Left renal cortex interstitium (tissue), 4 donors: ENCODE measurements at regions not wholly inside any gene's neighbourhood (a gene's known extent, or its start where the extent isn't known, plus 50 kb on each side); places are given as distances from the start of the nearest gene placed in this dataset.

Experiments
- DNase-seq, 4 donors: peaks; one replicate each; pipeline ENCODE4 v3.0.0-alpha.2; 2013; ENCODE audit warnings: low read depth in 4 of 4, low spot score in 2 of 4, missing footprints in 1 of 4

DNA sequence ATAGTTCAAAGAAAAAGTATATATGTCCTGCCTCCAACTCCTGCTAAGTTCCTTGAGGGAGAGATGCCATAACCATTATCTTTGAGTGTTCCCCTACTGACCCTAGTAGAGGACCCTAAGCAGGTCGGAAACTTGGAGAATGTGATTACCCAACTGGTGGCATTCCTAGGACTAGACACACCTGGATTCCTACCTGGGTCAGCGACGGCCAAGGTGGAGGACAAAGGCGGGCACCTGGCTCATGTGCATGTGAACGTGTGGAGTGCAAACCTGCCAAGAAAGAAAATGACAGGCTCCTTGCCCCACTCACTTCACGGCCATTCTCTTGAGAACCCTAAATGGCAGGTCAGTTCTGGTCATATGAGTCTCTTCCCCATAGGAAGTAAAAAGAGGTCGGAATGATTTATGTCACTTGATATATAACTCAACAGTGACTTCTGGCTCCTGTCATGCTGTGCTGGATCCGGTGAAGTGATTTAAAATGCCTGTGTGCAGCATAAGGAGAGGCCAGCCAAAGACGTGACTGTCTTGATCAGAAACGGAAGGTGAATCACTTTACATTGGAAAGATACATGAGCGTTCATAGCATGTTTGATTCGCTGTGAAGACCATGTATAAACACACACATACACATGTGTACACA, 371.6 kb downstream of the EIPR1 start:
- DNase-seq: no peak

DNA sequence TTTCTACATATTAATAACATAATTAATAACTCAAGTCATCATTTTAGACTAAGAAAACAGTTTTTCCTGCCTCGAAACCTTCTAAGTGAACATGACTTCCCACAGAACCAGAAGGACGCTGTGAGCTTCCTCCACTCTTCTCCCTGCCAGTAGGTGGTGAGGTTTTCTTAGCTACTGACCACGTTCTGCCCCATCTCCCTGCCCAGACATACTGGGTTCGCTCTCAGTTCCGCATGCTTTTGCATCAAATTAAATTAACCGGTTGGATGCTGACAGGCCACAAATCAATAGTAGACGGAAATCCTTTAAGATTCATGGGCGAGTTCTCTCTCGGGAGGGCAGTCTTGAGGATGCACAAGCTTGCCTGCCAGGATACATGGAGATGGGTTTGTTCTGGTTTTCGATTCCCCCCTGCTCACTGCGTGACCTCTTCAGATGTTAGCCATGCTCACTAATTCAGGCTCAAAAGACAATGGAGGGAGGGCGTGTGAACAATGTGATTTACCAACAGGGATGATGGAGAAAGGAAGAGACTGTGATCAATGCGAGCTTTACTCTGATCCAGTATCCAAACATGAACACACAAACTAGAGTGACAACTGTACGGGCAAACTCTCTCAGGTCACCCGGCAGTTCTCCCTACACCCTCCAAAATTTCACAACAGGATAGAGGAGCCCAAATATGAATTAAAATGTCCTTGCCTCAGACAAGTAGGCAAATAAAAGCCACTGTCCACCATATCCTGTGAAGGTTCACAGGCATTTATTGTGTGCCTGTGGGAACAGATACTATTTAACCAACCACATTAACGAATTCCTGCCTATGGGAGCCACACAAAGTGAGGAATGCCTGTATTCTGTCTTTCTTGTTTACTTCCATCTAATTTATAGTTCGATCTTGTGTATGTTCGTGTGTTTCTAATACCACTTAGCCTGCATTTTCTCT, 375.7 kb downstream of the EIPR1 start:
- peak in 3 of 4 donors; percentile 6 to 40 (median 11) for DNase-seq

DNA sequence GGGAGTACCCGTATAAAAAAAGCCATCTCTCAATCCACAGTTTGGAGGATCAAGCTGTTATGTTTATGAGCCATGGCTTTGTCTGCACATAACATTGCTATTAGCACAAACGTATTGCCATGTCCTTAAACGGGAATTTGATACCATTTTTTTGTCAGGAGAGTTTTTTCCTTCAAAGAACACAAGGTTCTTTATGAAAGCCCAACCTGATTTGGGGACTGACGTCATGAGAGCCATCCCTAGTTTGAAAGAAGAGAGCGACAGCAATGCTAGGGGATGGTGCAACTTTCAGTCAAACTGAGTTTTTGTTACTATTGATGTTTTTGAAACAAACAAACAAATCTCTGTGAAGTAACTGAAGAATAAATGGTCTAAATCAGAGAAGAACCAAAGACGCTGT, 376.6 kb downstream of the EIPR1 start:
- DNase-seq: no peak

DNA sequence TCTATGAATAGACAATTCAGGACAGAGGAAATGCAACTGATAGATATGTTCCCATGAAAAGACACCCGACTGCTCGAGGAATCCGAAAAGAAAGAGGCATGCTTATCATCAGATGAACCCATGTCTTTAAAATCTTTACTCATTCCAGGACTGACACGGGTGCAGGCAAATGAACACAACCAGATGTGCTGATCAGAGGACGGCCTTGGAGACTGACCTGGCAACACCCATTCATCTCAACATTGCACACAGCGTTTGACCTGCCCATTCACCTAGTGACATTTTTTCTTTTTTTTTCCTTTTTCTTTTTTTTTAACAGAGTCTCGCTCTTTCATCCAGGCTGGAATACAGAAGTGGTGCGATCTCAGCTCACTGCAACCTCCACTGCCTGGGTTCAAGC, 377.5 kb downstream of the EIPR1 start:
- DNase-seq: no peak

DNA sequence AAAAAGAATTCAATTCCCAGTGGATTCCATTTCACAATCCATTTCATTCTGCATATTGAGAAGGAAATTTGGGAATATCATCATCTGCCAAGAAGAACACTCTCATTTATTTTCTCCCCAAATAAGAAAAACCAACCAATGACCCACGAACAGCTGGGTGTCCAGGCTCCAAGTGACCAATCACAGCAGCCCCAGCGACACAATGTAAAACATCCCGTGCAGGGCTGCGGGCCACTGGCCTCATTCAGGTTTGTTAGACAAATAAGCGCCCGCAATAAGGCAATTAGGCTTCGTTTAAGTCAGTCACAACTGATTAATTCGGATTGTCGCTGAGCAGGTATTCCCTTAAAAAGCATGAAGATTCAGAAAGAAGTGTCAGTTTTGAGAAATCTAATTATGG, 378.6 kb downstream of the EIPR1 start:
- DNase-seq: no peak

DNA sequence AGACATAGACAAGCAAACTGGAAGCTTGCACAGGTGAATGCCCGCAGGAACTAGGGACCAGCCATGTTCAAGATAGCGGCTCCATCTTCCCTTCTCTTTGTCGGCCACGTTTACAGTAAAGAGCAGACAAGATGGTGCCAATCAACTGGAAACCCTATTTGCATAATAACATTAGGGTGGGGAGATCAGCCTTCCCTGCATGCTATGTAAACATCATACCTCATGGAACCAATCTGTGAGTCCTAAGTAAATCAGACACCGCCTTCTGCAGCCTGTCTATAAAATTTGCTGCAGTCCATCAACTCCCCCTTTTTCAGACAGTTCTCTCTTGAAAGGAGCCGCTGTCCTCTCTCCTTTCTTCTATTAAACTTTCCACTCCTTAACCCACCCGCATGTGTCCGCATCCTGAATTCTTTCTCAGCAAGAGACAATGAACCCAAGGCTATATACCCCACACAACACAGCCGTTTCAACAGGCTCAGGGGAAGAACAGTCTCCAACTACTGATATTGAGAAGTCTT, 384.4 kb downstream of the EIPR1 start:
- DNase-seq: no peak

DNA sequence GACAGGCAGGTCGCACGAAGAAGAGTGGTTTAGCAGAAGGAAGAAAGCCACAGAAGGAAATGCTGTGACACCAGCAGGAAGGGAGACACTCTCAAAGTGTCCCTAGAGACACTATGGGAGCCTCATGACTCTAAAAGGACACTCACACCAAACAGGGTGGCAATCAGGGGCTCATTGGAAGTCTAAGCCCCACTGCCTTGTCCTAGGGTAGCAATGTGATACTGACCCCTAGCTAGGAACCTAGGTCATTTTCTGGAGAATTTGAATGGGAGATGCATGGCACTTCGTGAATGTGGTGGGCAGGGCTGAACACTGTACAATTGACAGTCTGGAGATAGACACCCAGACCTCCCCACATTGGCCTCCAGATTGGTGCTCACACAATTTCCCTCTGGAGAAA, 385.0 kb downstream of the EIPR1 start:
- no peak for DNase-seq

DNA sequence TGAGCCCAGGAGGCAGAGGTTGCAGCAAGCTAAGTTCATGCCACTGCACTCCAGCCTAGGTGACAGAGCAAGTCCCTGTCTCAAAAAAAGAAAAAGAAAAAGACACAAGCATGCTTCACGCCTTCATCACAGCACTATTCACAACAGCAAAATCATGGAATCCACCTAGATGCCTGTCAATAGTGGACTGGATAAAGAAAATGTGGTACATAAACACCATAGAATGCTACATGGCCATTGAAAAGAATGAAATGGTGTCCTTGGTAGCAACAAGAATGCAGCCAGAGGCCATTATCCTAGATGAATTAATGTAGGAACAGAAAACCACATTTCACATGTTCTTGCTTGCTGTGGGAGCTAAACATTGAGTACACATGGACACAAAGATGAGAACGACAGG, 392.6 kb downstream of the EIPR1 start:
- no peak for DNase-seq

DNA sequence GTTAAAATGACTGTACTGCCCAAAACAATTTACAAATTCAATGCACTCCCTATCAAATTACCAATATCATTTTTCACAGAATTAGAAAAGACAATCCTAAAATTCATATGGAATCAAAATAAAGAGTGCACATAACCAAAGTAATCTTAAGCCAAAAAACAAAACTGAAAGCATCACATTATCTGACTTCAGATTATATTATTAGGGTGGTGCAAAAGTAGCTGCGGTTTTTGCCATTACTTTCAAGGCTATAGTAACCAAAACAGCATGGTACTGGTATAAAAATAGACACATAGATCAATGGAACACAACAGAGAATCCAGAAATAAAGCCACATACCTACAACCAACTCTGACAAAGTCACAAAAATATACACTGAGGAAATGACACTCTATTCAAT, 396.6 kb downstream of the EIPR1 start:
- DNase-seq: no peak

DNA sequence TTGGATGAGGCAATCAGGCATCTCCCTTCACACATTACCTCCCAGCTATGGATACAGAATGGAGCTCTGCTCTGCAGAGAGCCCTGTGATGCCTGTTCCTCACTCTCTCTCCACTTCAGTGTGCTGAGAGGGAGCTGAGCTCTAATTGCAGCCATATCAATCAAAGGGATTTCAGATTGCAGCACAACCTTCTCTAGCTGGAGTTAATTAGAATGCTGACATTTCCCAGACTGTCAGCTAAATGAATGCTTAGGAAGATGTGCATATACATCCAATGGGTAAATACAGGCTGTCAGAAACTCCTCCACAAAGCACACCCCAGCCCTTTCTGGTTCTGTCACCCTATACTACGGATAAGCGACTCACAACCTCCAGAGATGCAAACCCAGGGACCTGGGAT, 402.6 kb downstream of the EIPR1 start:
- DNase-seq: no peak

DNA sequence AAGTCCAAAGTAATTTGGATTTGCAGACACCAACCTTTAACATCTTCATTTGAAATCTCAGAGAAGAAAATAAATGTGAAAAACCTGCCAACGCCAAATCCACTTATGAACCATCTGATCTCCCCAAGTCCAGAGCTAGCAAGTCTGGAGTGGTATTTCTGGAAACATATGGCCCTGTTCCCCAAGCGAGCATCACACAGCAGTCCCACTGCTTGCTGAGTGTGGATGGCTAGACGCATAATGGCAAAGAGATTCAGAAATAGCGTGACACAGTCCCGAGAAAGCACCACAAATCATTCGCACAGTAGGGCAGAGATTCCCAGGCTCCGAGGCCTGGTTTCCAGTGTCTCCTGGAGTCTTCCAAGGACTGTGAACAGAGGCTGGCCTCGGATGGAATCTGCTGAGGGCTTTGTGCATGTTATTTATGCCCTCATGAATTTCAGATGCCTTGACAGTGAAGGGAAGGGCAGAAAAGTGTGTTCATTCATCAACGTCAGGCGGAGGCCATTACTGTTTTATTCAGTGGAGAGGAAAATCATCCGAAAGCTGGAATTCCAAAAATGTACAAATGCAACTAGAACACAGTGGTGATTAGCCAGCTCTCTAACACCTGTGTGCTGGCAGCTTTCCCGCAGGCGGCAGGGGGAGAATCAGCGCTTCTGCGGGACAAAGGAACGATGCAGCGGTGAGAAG, 417.0 kb downstream of the EIPR1 start:
- peak in 1 of 4 donors; percentile 7 for DNase-seq

DNA sequence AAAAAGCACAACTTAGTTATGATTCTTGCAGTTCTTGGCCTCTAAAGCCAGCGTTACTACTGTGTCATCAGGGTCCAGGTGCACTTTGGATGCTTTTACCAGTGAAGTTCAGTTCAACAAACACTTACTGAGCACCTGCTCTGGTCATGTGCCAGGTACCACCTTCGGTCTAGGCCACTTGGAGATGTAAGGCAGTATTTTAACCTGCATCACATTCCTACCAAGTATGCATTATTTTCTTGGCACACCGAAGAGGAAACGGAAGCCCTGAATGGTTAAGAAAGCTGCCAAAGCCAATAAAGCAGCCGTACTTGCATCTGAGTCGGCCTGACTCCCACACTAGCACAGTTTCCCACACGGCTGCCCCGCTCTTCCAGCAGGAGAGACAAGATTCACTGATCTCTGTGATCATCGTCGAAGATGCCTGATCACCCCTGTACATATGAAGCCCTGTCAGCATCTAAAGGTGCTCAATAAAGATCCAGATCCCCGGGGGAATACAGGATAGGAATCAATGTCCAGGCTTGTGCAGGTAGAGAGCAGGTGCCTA, 427.1 kb downstream of the EIPR1 start:
- no peak for DNase-seq

DNA sequence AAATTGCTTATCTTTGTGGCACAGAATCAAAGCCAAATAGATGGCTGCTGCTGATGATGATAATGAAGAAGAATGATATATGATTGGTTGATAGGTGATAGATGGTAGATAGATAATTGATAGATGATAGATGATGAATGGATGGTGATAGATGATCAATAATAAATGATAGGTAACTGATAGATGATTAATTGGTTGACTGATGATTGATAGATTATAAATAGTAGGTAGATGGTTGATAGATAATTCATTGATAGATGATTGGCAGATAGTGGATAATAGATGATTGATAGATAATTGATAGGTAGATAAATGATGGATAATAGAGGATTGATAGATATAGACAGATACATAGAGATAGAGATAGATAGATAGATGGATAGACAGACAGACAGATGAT, 430.2 kb downstream of the EIPR1 start:
- no peak for DNase-seq

DNA sequence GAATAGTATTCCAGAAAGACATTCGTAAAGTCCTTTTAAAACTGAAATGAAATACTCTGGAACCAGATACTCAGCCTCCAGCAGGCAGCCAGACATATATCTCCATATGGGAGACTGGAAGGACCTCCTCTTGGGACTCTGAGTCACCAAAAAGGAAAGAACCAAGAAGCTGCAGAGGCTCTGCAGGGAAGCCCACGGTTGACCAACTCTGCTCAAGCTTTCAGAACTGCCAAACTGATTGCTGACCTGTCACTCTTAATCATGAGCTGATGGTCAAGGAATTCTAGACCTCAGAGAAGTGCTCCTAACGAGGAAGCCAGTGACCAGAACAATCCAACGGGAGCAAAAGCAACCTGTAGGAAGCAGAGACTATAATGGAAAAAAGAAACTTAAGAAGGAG, 434.7 kb downstream of the EIPR1 start:
- no peak for DNase-seq

DNA sequence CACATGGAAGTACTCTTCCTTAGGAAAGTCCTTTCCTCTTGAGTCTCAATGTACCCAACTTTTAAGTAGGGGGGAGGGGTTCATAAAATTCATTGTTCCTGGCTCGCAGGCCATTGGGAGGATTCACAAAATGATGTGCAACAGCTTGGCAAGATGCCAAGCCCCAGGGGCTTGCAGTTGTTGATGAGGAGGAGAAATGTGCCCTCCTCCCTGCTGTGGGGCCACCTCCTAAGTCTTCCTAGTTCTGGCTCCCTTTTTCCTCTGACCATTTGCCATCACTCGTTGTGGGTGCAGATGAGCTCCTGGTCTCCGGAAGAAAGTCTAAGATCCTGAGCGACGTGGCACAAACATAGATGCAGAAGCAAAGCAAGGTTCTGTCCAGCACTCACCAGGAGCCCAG, 435.4 kb downstream of the EIPR1 start:
- DNase-seq: no peak

DNA sequence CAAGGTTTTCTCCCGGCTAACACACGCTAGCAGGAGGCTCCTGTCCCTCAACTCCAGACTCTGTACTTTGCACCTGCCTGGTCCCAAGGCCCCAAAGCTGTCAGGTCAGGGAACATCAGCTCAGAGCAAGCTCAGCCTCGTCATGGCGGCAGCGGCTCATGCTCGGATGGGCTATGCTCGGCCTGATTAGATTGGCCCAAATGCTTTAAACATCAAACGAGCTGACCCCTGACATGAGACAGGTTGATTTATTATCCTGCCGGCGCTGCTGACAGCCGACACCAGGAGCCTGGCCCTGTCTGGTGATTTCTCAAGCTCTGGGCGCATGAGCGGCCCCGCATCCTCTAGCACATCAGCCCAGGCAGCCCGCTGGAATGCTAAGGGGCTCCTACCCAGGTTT, 436.4 kb downstream of the EIPR1 start:
- peak in 3 of 4 donors; percentile 32 to 62 (median 34) for DNase-seq

DNA sequence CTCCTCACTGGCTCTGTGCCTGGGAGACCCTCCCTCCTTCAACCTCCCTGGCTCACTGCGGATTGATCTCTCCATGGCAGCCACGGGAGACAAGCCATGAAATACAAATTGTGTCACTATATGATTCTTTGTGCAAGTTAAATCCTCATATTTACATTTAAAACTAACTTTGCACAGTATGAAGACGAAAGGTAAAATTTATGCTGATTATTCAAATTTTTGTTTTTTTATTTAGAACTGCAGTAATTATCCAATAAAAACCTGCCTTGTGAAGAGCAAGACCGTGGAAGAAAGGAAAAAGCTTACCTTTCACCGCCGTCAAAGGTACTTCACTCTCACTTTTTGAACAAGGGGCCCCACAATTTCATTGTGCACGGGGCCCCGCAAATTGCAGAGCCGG, 436.9 kb downstream of the EIPR1 start:
- DNase-seq: no peak

DNA sequence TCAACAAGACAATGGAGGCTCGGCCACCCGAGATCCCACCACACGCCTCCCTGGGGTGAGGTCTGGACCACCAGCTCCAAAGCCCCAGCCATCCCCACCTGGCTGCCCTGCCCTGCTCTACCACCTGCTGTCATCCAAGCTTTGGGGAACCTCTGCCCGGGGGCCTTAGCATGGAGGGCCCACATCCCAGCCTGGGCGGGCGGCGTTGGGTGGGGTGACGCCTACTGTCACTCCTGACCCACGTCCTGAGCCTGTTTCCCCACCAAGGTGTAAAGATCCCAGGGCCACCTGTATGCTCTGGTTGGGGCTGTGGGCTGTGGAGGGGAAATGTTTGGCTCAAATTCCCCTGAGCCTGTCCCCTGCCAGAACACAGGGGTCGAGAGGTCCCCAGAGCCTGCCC, 437.6 kb downstream of the EIPR1 start:
- DNase-seq: no peak

DNA sequence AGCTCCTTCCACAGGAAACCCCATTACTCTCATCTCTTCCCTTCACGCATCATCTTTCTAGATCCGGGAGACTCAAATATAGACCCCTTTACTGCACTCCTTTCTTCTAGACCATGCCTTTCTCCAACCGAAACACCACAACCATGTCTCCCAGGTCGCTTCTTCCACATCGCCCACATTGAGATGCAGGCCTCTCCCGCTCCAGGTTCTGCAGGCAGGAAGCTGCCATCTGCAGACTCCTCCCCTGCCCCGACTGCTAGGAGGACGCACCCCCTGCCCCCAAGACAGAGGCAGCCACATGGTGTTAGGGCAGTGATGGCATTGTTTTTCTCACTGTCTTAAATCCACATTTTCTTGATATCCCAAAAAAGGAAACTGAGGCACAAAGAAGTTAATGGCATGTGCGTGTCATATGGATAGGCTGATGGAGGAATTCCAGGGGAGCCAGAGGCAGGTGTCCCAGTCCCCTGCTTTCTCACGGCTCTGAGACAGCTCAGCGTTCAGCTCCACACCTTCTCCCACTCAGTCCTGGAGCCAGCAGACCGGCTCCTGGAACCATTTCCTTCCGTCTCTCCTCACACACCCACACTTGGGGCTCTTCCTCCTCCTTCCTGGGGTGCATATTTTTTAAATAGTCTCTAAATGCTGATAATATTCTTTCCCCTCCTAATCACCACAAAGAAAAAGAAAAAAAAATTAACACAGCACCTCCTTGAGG, 438.4 kb downstream of the EIPR1 start:
- DNase-seq: no peak

DNA sequence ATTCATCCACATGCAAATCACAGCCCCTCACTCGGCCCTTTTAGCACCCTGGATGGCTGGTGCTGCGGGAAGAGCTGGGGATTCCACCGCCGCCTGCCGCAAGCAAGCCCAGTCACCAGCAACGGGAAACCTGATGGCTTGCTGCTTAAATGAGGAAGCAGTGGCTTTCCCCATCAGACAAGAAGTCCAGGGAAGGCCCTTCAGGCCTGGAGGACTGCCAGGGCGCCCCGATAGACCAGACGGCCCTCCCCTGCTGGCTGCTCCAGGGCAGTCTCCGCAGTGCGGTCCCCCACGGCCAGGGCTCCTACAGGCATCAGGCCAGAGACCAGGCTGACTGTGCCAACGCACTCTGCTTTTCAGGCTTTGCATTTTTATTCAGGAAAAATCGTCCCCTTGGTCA, 439.1 kb downstream of the EIPR1 start:
- DNase-seq: no peak
